CD4-positive, alpha-beta T cell treated with Interleukin-4 for 4 hours (primary cell): ENCODE measurements at regions not wholly inside any gene's neighbourhood (a gene's known extent, or its start where the extent isn't known, plus 50 kb on each side); places are given as distances from the start of the nearest gene placed in this dataset.

ENCODE experiments used
- DNase-seq: peaks from one replicate; pipeline ENCODE4 v3.0.0-alpha.2; 2020

DNA sequence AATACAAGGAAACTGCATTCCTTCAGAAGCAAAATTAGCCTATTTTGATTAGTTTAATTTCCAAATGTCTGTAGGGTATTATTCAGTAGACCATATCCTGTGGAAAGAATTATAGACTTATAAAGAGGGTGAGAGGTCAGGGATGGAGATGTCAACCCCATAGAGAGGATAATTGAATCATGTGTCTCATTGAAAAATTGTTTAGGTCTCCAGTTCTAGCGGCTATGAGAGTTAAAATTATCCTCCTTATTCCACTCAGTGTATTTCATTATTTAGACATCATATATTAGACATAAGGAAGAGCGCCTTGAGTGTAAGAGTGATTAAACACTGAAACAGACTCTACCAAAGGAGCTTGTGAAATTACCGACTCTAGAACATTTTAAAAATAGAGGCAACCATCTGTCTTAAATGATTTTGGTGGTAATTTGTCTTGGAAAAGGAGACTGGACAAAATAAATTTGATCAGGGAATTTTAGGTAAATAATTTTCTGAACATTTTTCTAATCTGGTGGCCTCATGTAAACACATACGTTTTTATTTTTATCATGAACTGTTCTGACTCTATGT is 654.4 kb upstream of the TENM3 start:
- no peak for DNase-seq

DNA sequence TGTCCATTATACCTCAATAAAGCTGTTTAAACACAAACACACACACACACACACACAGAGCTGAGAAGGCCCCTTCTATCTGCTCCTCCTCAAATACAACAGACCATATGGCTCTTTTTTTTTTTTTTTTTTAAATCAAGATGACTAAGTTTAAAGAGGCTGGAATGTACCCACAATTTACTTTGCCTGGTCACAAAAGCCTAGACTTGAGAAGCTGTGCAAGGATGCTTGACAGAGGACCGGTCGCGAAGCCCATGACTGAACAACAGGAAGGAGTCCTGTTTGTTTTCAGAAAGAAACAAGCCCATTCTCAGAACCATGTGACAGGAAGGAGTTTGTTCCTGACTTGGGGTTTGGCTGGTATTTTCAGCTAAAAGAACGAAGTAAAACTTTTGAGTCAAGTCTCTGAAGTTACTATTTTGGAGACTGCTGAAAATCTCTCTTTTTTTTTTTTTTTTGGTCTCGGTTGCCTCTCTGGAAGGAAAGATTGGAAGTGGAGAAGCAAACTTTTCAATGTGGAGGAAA is 650.9 kb upstream of the TENM3 start:
- no peak for DNase-seq

DNA sequence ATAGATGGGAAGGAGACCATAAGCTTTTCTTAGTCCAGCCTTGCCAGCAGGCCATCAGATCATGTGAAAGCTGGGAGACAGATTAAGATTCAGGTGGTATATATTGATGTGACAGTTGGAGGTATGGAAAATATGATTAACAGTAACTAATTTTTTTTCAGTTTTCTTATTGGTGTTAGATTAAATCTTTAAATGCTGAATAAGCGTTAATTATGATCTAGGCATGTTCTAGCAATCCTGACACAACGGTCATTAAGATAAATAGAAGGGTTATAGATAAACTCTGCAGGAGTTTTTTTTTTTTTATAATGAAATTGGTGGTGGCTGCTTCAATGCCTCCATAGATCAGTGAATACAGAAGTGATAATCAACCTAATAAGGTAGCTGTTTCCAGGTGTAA is 649.5 kb upstream of the TENM3 start:
- no peak for DNase-seq

DNA sequence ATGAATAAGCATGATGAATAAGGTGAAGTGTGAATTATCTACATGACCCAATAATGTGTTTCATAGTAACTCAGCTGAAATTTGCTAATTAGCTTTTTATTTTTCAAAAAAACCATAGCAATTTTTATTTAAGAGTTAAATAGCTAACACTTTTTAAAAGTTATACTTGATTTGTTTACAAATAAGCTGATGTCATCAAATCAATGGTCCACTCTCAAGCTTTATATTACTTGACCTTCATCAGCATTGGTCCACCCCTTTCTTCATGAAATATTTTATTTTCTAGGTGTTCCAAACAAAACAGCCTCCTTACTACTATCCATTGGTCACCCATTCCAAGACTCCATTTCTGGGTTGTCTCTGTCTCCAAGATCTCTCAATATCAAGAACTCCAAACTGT is 649.0 kb upstream of the TENM3 start:
- no peak for DNase-seq

DNA sequence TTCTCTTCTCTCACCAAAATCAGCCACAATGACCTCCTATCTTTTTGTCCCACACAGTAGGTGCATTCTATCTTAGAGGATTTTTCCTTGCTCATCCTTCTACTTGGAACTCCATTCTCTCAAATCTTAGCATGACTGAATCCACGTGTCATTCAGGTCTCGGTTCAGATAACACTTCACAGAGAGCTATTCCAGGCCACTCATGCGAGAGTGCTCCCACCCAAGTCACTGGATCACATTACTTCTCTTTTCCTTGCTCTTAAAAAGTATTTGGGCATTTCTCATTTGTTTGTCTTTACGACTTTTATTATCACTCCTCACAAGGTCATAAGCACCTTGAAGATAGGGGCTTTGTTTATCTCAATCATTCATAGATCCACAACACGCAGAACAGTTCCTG is 647.5 kb upstream of the TENM3 start:
- no peak for DNase-seq

DNA sequence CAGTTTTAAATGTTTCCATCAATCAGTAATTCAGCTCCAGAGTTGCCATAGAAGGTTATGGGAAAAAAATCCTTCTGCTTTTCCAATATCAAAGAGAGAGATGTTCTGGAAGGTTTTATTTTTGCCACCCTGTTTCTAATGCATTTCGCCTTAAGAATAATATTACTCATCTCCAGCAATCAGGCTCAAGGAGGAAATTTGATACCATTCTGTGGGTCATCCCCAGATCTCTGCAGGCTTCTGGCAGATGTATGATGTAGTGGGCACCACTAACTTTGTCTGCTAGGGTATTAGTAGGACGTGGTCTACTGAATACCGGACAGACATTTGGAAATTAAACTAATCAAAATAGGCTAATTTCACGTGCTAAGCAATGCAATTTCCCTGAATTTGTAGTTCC is 645.4 kb upstream of the TENM3 start:
- DNase-seq: no peak

DNA sequence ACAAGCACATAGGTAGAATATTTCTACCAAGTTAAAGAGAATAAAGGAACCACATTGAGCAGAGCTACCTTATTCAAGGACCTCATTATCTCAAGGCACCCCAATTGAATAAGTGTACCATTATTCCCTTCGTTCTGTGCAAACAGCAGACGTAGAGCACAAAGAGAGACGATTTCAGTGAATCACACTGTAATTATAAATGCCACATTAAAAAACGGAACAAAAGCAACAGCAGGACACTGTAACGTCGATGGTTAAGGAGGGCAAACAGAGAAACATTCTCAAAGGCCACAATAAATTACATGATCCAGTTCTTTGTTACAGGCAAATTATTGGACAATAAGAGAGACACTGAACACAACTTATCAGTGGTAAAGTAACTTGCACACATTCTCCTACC is 644.1 kb upstream of the TENM3 start:
- no peak for DNase-seq

DNA sequence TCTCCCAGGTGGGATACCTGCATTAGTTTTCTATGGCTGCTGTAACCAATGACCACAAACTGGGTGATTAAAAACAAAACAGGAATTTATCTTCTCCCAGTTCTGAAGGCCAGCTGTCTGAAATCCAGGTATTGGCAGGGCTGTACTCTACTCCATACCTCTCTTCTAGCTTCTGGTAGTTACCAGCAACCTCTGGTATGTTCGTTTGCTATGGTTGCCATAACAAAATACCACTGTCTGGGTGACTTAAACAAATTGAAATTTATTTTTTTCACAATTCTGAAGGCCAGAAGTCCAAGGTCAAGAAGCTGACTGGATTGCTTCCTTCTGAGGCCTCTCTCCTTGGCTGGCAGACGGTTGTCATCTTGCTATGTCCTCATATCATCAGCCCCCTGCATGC is 642.1 kb upstream of the TENM3 start:
- no peak for DNase-seq

DNA sequence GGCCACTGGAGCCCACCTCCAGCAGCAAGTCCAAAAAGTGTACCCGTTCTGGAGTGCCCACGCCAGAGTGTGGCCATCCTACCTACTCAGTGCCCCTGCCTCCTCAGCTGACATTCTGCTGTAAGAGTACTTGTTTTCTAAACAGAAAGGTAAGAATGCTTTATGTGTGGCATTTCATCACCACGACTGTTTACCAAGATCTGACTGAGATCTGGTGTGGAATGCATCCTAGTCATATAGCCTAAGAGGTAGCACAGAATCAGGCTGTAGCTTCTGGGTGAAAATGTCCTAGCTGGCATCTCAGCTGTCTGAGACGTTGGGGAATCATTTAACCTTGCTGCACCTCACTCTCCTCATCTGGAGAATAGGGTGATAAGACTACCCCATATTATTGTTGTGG is 638.7 kb upstream of the TENM3 start:
- DNase-seq: no peak

DNA sequence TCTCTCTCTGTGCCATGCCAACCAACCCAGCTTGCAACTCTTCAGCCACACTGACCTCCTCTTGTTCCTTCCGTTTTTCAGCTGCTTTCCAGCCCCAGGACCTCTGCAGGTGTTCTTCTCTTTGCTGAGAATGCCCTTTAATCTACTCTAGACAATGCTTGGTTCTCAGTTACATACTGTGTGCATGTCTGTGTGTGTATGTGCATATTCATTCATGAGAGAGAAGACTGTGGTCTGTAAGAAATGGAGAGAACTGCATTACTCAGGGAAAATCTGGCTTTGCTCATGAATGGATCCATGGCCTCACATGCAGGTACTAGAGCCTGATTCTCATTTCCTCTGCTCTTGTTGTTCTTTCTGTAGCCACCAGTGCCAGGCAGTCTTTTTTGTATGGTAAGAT is 636.9 kb upstream of the TENM3 start:
- no peak for DNase-seq

DNA sequence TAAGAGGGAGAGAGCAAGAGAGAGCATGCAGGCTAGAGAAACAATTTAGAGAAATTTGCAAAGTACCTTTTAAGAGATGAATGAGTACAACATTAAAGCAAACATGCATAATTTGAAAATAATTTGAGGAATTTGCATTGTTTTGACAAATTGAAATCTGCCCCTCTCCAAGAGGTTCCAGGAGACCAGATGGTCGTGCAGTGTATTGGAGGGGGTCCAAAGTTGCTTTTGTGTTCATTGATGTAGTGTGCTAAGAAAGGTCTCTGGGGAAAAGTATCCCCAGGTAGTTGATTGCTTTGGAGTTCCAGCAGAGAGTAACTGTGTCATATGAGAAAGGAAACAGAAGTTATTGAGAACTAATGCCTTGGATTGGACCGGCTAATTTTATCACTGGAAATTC is 635.0 kb upstream of the TENM3 start:
- DNase-seq: no peak

DNA sequence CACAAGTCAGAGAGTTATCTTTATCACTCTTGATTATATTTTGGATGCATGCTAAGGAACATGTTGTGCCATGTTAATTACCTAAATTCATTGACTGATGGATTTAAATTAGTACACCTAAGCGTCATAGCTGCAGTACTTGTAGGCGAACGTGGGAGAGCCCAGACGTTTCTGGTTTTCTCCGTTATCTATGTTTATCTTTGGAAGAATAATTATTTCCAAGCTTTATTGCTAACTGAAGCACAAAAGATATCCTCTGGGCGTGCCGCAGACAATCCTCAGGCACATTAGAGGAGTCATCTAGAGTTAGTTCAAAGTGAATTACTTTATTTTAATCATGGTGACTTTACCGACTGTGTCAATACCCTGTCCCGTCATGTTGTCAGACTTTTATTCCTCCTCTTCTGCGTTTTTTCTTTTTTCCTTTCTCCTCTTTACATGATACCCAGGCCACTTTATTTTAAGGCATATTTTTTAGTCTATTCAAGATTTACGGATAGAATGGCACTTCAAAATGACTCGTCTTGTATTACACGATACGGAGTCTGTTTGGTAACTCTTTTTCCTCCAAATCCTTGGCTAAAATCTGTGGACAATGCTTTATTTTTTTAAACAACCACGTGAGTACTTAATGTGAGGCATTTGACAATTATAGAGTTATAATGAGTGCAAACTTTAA is 632.0 kb upstream of the TENM3 start:
- no peak for DNase-seq

DNA sequence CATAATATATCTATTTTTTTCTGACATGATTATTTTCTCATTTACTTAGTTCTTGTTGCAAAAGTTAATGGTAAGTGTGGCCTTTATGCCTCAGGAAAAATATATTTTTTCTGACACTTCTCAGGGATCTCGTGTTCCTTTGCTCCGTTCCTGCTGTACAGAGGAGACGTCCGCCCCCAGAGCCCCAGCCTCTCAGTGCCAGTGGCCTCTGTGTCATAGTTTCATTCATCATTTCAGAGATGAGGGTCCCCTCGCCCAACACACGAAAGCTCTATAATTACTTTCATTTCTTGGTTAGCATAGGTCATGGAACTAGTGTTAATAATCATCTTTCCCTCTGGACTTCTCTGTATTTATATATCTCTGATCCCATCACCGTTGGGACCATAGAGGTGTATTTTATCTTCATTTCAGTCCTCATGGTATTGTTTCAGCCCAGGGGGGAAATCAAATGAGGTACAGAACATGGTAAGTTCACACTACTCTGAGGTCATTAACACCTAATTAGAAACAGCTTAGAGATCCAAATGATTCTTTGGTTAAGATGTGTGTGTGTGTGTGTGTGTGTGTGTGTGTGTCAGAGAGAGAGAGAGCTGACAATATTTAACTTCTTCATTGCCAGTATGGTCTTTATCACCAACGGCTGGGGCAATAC is 631.1 kb upstream of the TENM3 start:
- no peak for DNase-seq

DNA sequence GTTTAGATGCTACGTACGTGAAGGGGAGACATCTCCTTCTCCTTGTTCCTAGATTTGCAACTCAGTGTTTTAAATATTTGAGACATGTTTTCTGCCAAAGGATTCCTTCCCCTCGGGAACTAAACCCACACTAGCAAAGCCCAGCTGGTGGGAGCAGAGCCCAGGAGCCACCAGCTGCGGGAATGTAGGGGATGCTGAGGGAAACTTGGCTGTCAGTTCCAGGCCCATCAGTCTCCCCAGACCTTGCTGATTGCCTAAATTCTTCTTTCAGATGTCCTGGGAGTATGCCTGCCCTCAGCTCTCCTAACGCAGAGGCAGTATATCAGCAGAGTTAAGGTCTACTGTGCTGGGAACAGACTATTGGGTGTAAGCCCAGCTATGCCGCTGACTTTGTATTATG is 630.0 kb upstream of the TENM3 start:
- no peak for DNase-seq

DNA sequence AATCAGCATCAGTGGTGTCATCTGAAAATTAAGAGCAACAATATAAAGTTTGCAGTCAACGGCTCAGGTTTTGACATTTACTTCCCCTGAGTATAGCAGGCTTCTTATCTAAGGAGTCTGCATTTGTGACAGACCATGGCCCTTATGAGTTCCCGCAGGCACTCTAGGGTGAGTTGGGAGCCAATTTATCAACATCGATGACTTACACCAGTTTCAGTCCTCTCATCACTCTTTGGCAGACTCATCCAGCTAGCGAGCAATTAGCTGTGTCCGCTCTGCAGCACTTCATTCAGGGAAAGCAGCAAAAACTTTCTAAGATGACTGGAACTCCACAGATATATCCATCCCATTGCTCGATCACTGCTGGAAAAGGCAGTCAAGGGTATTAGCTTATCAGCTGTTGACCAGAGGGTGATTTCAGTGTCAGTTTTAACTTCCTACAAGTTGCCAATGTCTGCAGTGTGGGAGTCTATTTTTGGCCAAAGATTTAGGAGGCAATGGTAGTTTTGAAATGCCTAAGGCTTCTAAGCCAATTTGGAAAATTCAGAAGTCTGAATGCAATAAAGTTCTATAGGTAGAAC is 625.1 kb upstream of the TENM3 start:
- no peak for DNase-seq

DNA sequence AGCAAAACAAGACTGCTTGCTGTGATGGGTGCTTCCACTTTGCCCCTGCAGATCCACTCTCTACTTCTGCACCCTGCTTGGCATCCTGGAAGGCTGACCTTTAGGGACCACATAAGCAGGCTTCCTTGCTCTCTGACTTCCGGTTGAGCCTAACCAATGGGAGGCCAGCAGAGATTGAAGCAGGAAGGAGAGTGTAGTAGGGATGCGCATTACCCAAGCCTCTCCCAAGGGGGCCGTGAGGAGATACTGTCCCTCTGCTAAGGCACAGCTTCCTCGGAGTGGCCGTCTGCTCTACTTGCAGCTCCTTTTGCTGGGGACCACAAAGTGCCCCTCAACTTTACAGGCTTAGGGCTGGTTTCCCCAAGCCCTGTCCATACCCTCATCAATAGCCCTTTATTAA is 624.3 kb upstream of the TENM3 start:
- DNase-seq: no peak

DNA sequence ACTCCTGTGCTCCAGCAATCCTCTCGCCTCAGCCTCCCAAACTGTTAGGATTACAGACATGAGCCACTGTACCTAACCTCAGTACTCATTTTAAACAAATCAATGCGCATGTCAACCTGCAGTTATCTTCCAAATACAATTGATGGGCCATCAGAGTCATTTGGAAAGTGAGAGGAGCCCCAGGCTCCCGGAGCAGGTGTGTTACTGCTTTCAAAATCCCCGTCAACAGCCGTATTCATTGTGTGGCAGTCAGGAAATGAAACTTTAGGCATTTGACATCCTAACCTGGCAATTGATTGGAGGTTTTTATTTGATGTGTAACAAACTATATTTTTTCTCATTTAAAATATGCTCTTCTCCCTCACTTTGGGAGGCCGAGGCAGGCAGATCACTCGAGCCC is 623.6 kb upstream of the TENM3 start:
- no peak for DNase-seq

DNA sequence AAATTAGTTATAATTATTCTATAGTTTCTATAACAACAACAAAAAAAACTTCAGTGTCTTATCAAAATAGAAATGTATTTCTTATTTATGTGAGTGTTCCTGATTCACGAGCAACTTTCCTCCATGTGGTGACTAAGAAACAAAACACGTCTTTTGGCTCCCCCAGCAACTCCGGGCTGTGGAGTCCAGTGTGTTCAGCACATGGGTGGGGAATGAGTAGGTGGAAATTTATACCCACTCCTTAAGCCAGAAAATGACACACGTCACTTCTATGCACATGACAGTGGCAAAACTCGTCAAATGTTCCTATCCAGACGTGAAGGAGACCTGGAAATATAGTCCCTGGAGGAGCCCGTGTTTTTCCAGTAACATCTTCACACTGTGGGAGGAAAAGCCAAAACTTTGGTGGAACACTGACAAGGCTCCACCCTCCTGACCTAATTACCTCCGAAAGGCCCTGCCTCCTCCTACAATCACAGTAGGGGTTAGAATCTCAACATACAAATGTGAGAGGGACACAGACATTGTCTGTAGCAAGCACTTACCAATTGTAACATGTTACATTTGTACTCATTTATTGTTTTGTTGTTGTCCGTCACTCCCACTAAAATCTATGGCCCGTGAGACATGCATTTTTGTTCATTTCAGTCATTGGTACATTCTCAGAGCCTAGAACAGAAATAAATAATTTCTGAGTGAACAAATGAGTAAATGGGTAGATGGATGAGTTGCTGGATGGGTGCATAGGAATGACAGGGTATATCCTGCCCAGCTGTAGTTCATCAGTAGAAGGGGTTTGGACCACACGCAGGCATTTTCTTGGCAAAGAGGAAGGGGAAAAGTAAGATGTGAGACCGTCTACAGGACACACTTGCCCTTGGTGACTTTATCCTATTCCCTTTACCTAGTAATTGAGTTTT is 605.8 kb upstream of the TENM3 start:
- no peak for DNase-seq

DNA sequence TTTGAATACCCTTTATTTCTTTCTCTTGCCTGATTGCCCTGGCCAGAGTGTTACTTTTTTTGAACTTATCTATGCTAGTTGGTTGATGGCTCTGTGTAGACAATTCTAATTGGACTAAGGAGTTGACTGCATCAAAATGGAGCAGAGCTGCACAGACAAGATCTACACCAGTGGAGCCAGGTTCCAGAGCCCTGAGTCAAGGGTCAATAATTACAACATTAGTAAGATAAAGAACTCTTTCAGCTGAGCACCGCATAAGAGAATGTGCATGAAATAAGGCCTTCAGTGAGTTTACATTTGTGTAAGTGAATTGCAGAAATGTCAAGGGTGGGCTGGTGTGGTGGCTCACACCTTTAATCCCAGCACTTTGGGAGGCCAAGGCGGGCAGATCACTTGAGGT is 599.7 kb upstream of the TENM3 start:
- no peak for DNase-seq

DNA sequence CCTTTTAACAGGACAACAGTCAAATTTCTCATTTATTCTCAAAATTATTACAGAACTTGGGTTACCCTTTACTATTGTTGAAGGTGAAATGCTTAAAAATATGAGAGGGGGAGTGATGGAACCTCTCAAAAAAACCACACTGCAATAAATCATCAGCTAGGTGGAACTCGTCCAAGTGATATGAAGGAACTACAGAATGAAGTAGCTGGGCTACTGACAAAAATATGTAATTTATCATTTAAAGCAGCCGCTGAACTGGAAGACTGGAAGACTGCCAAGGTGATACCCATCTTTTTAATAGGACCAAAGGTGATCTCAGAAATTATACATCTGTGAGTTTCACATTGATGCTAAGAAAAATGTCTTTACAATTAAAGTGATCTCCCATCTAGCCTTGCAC is 597.7 kb upstream of the TENM3 start:
- no peak for DNase-seq

DNA sequence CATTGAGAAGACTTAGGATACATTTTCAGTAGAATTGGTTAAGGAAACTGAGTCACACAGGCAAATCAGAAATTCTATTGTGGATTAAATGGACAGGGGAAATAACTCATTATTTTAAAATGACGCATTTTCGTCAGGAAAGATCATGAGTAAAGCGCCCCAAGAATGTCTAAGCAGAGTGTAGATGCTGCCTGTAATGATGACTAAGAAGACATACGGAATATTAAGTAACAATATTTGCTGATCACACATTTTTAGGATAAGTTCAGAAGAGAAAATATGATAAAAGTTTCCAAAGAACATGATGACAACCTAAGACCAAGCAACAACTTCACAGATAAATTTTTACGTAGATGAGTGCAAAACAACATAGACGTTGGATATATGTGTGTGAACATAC is 596.3 kb upstream of the TENM3 start:
- DNase-seq: no peak

DNA sequence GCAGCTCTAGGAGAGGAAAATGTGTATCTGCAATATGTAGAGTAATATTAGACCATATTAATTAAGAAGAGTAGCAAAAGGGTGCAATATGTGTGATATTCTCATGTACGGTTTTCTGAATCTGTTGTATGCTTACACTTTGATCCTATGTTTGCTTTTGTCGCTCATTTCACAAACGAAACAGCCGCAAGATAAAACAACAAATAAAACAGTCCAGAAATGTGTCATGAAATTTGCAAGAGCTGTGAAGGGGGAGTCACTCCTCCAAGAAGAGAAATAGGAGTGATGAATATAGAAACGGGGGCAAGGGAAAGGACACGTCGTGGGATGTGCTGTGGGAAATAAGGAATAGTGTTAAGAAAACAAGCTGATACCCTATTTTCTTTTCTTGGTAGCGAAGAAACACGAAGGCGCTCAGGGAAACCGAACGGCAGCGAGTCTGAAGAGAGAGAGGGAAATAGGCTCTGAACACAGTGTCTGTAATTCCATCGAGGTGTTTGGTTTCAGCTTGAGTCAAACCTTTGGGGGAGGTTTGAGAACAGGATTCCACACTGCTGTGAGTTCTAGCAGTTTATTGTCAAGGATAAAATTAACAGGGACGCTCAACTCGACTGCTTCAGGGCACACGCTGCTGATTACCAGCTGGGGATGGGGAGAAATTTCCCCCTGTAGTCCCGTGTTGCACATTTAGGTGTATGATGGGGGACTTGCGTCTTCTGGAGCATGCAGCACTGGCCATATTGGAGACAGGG is 595.6 kb upstream of the TENM3 start:
- no peak for DNase-seq
